UCSD-AML1 (cell line): ENCODE measurements at regions not wholly inside any gene's neighbourhood (a gene's known extent, or its start where the extent isn't known, plus 50 kb on each side); places are given as distances from the start of the nearest gene placed in this dataset.

Source experiments
- DNase-seq: peaks from one replicate; lab custom pipeline; 2025; ENCODE audit not compliant: unreplicated experiment; lab: John Stamatoyannopoulos, UW

- DNase-seq = no peak
Measured at GRCh38 chr9:80875947-80876346, 813.4 kb downstream of the TLE1 start.

- no peak for DNase-seq
Measured at GRCh38 chr9:80874276-80874675, 815.1 kb downstream of the TLE1 start.

- no peak for DNase-seq
Measured at GRCh38 chr9:80873861-80874260, 815.5 kb downstream of the TLE1 start.

GRCh38 chr9:80871596-80871995 lies 817.8 kb downstream of the TLE1 start:
- DNase-seq = no peak

- no peak for DNase-seq
Measured at GRCh38 chr9:80867731-80868130, 821.6 kb downstream of the TLE1 start.

GRCh38 chr9:80866576-80867227 lies 822.6 kb downstream of the TLE1 start:
- DNase-seq = no peak

GRCh38 chr9:80866121-80866520 lies 823.2 kb downstream of the TLE1 start:
- DNase-seq = no peak

- no peak for DNase-seq
Measured at GRCh38 chr9:80843028-80843427, 846.3 kb downstream of the TLE1 start.

- no peak for DNase-seq
Measured at GRCh38 chr9:80842389-80842788, 847.0 kb downstream of the TLE1 start.

- DNase-seq = no peak
Measured at GRCh38 chr9:80841888-80842287, 847.5 kb downstream of the TLE1 start.

GRCh38 chr9:80839821-80840675 lies 849.3 kb downstream of the TLE1 start:
- no peak for DNase-seq

- no peak for DNase-seq
Measured at GRCh38 chr9:80836013-80836412, 853.3 kb downstream of the TLE1 start.

- DNase-seq = no peak
Measured at GRCh38 chr9:80831751-80832150, 857.6 kb downstream of the TLE1 start.

- DNase-seq = no peak
Measured at GRCh38 chr9:80811656-80812055, 877.7 kb downstream of the TLE1 start.

GRCh38 chr9:80811003-80811402 lies 878.3 kb downstream of the TLE1 start:
- no peak for DNase-seq

- DNase-seq = no peak
Measured at GRCh38 chr9:80806671-80807070, 882.7 kb downstream of the TLE1 start.

GRCh38 chr9:80804873-80805272 lies 884.5 kb downstream of the TLE1 start:
- DNase-seq = no peak

GRCh38 chr9:80797831-80798688 lies 891.3 kb downstream of the TLE1 start:
- no peak for DNase-seq

GRCh38 chr9:80797101-80797829 lies 892.1 kb downstream of the TLE1 start:
- no peak for DNase-seq

- no peak for DNase-seq
Measured at GRCh38 chr9:80796632-80797031, 892.7 kb downstream of the TLE1 start.

GRCh38 chr9:80794197-80794596 lies 895.1 kb downstream of the TLE1 start:
- DNase-seq = no peak
